Panc1 (cell line): ENCODE measurements at regions not wholly inside any gene's neighbourhood (a gene's known extent, or its start where the extent isn't known, plus 50 kb on each side); places are given as distances from the start of the nearest gene placed in this dataset.

Source experiments
- ATAC-seq: fragments of 200-7000 bp; cut with Tn5 transposase; 2 replicates; pipeline ENCODE4 v1.9.1; 2020; ENCODE audit warnings: mild to moderate bottlenecking, moderate library complexity
- BruUV-seq: library from RNA; stranded (reverse); fragments of 400-500 nt; replicated peaks from 2 replicates; lab custom pipeline; 2021; lab: Mats Ljungman, UMichigan
- CTCF ChIA-PET: fragments of 300-600 bp; sonication (Branson Sonifier 250); formaldehyde crosslinking; loops from one replicate; lab custom pipeline; 2022; ENCODE audit warnings: antibody characterized with exemption; lab: Charles Lee
- POLR2A ChIA-PET: fragments of 300-600 bp; sonication (Branson Sonifier 250); formaldehyde crosslinking; loops from one replicate; lab custom pipeline; 2022; ENCODE audit warnings: antibody characterized with exemption; lab: Charles Lee
- DNase-seq: peaks from one replicate; pipeline ENCODE4 v3.0.0-alpha.2; 2010; ENCODE audit warnings: low read depth, low spot score
- H3K27ac ChIP-seq: 2 replicates; pipeline ENCODE4 v1.5.1; 2011; ENCODE audit warnings: mild to moderate bottlenecking, low read length, inconsistent platforms
- H3K27me3 ChIP-seq: fragments of 200-500 bp; sonication (Bioruptor generic); 2 replicates; pipeline ENCODE4 v1.6.0; 2014; ENCODE audit warnings: low read length, inconsistent platforms; ENCODE audit not compliant: control insufficient read depth, insufficient read depth
- H3K36me3 ChIP-seq: fragments of 200-500 bp; sonication (Bioruptor generic); 2 replicates; pipeline ENCODE4 v1.5.1; 2014; ENCODE audit warnings: inconsistent platforms, mild to moderate bottlenecking, low read length, moderate library complexity; ENCODE audit not compliant: control insufficient read depth, insufficient read depth
- H3K4me1 ChIP-seq: 2 replicates; pipeline ENCODE4 v1.5.1; 2011; ENCODE audit warnings: inconsistent platforms, mild to moderate bottlenecking, low read length, moderate library complexity; ENCODE audit not compliant: control insufficient read depth, insufficient read depth
- H3K4me3 ChIP-seq, 2 experiments: 2 replicates each; pipeline ENCODE4 v1.5.1; 2011 to 2012; ENCODE audit warnings: low read depth in 2 of 2, low read length in 2 of 2, mild to moderate bottlenecking in 2 of 2, inconsistent platforms in 1 of 2, moderate library complexity in 1 of 2
- H3K9me3 ChIP-seq: fragments of 200-500 bp; sonication (Bioruptor generic); 2 replicates; pipeline ENCODE4 v1.5.1; 2014; ENCODE audit warnings: low read depth, mild to moderate bottlenecking, inconsistent platforms, low read length, moderate library complexity; ENCODE audit not compliant: control insufficient read depth, insufficient read depth
- CTCF ChIP-seq: fragments of 450-650 bp; IDR thresholded peaks from 2 replicates; pipeline ENCODE4 v1.5.1; 2017; ENCODE audit warnings: mild to moderate bottlenecking
- POLR2AphosphoS5 ChIP-seq: IDR thresholded peaks from 2 replicates; pipeline ENCODE4 v1.6.1; 2012; ENCODE audit warnings: mild to moderate bottlenecking, low read depth, low read length, moderate library complexity
- REST ChIP-seq, 2 experiments: IDR thresholded peaks; 2 replicates each; pipeline ENCODE4 v1.6.1; 2011 to 2012; ENCODE audit warnings: low read depth in 2 of 2, control low read depth in 1 of 2, low read length in 1 of 2, mild to moderate bottlenecking in 1 of 2, moderate library complexity in 1 of 2; ENCODE audit not compliant: insufficient read depth in 1 of 2
- SIN3A ChIP-seq: IDR thresholded peaks from 2 replicates; pipeline ENCODE4 v1.6.1; 2012; ENCODE audit warnings: low read depth, mild to moderate bottlenecking, low read length, moderate library complexity, borderline replicate concordance; ENCODE audit not compliant: insufficient read depth
- TCF7L2 ChIP-seq: IDR thresholded peaks from 2 replicates; pipeline ENCODE4 v1.6.1; 2011; ENCODE audit warnings: mild to moderate bottlenecking, low read depth, low read length, inconsistent platforms
- in situ Hi-C: cut with HindIII; loops from 2 replicates; pipeline ENCODE4 v1.10.0; 2016; ENCODE audit warnings: low sequenced_read_pairs, low pct_unique_long_range_greater_than_20kb
- intact Hi-C: fragments of 100-400 bp; cut with micrococcal nuclease; formaldehyde crosslinking; loops from one replicate; pipeline ENCODE4 v1.10.0; 2022; ENCODE audit not compliant: unreplicated experiment

- POLR2A ChIA-PET, result no interaction called here
- DNase-seq (no peak), ATAC-seq (no peak)
- in situ Hi-C loops, result no loop called here
- Histone ChIP-seq H3K36me3 (no peaks in the 10 kb centered on the region), H3K4me3 (no peak overlapping the region), H3K4me1 (no peaks in the 10 kb centered on the region), H3K27ac (no peak overlapping the region), H3K9me3 (no peaks in the 10 kb centered on the region), H3K27me3 (no peaks in the 10 kb centered on the region)
- CTCF ChIA-PET, result no interaction called here
- BruUV-seq, result no TSS peak
- no peak for TF ChIP-seq REST (IDR thresholded peaks at IDR 0.05; ENCODE audit: insufficient read depth in 1 of 2, low read depth in 2 of 2, low read length in 1 of 2)
- no peak for TF ChIP-seq POLR2AphosphoS5
- TF ChIP-seq TCF7L2, result no peak
- TF ChIP-seq CTCF, result no peak
- no peak for TF ChIP-seq SIN3A
- intact Hi-C loops, result no loop called here
Observed at GRCh38 chr5:62702126-62702525, 123.5 kb downstream of the LRRC70 start.

- Histone ChIP-seq H3K4me3 (no peak overlapping the region), H3K4me1 (no peaks in the 10 kb centered on the region), H3K36me3 (no peaks in the 10 kb centered on the region), H3K27ac (no peak overlapping the region), H3K9me3 (no peaks in the 10 kb centered on the region), H3K27me3 (no peaks in the 10 kb centered on the region)
- intact Hi-C loops, result no loop called here
- POLR2A ChIA-PET, result no interaction called here
- DNase-seq (no peak), ATAC-seq (no peak)
- CTCF ChIA-PET, result no interaction called here
- no peak for TF ChIP-seq REST (IDR thresholded peaks at IDR 0.05; ENCODE audit: insufficient read depth in 1 of 2, low read depth in 2 of 2, low read length in 1 of 2)
- no peak for TF ChIP-seq SIN3A
- TF ChIP-seq CTCF, result no peak
- no peak for TF ChIP-seq TCF7L2
- TF ChIP-seq POLR2AphosphoS5, result no peak
- in situ Hi-C loops, result no loop called here
- no TSS peak for BruUV-seq
Observed at GRCh38 chr5:62701036-62701435, 122.4 kb downstream of the LRRC70 start.
